ENCODE measurements at regions not wholly inside any gene's neighbourhood (a gene's known extent, or its start where the extent isn't known, plus 50 kb on each side); places are given as distances from the start of the nearest gene placed in this dataset.

- TF ChIP-seq CTCF (IDR thresholded peaks at IDR 0.05; ENCODE audit: low read length) (no peak), EZH2 (optimal IDR thresholded peaks at IDR 0.05; ENCODE audit: low read depth, low read length) (no peak), EZH2phosphoT487 (IDR thresholded peaks at IDR 0.05; ENCODE audit: low read length) (no peak)
These were observed 411.9 kb upstream of the PKN2 start for GRCh38 chr1:88272216-88272615.
